ENCODE measurements at regions not wholly inside any gene's neighbourhood (a gene's known extent, or its start where the extent isn't known, plus 50 kb on each side); places are given as distances from the start of the nearest gene placed in this dataset.

DNA sequence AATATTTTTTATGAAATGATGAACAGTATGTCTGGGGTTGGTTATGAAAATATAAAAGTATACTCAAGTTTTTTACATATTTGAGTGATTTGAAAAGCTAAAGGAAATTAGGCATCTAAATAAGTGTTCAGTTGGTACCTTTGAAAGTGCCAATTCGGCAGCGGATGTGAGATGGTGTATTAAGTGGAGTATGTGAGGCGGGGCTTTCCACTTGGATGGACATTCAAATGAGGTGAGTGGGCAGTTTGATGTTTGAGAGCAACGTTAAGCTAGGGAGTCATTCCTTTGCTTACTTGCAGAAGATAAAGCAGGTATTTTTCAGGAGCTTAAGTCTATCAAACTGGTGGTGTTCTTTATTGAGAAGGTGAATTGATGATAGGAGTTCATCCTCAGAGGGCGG lies 189.0 kb upstream of the GOLIM4 start:
- TF ChIP-seq MEF2A (IDR thresholded peaks at IDR 0.05; ENCODE audit: borderline replicate concordance, low read depth) (no peak), NRF1 (IDR thresholded peaks at IDR 0.05; ENCODE audit: low read depth, low read length) (no peak), GABPA (IDR thresholded peaks at IDR 0.05; ENCODE audit: low read depth) (no peak), ELF1 (IDR thresholded peaks at IDR 0.05) (no peak), FOSL2 (IDR thresholded peaks at IDR 0.05; ENCODE audit: borderline replicate concordance, low read depth) (no peak)
- TF ChIP-seq, protein P1, sequence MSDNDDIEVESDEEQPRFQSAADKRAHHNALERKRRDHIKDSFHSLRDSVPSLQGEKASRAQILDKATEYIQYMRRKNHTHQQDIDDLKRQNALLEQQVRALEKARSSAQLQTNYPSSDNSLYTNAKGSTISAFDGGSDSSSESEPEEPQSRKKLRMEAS (IDR thresholded peaks at IDR 0.05; ENCODE audit: low read depth) = no peak
- no peak overlapping the region for H3K9ac ChIP-seq
- no peaks in the 10 kb centered on the region for H3K27me3 ChIP-seq (ENCODE audit: insufficient read depth)
- peaks cover 0 to 3% of the 10 kb centered on the region in 2 experiments; a peak in 2 of 4 replicates for H3K4me1 ChIP-seq (ENCODE audit: control insufficient read depth in 1 of 2, insufficient read depth in 2 of 2, low read depth in 1 of 2, low read length in 1 of 2)
- no peaks in the 10 kb centered on the region for H4K20me1 ChIP-seq (ENCODE audit: insufficient read depth)
- H3F3A ChIP-seq (replicated peaks; ENCODE audit: insufficient read depth) = no peaks in the 10 kb centered on the region
- no peak overlapping the region for H3K27ac ChIP-seq (ENCODE audit: low read depth in 2 of 2, low read length in 1 of 2)
- no peaks in the 10 kb centered on the region for H3K9me3 ChIP-seq
- WGBS (ENCODE audit: low lambda C conversion rate) = 57% methylated on average over 5 of the region's 5 CpGs
- no peaks in the 10 kb centered on the region for H3K9me2 ChIP-seq
- H3K36me3 ChIP-seq (replicated peaks in 1 of 2; ENCODE audit: control insufficient read depth in 1 of 2, insufficient read depth in 2 of 2, low read length in 1 of 2) = no peaks in the 10 kb centered on the region
- H3K4me3 ChIP-seq (ENCODE audit: low read depth in 2 of 2, low read length in 1 of 2) = no peak overlapping the region
- no peak overlapping the region for H3K4me2 ChIP-seq
- ChIA-PET POLR2A (no interaction called here), CTCF (interaction anchor here (1.9 kb wide), 1 partner anchor 562 kb away, joined by 4 read pairs; no protein-coding TSS in a partner anchor)
- no peaks in the 10 kb centered on the region for H3K79me2 ChIP-seq (ENCODE audit: insufficient read depth)
- DNase-seq = no peak
- H2AFZ ChIP-seq (ENCODE audit: low read depth) = no peak overlapping the region

- Histone ChIP-seq H3F3A (replicated peaks; ENCODE audit: insufficient read depth) (no peaks in the 10 kb centered on the region), H3K4me3 (ENCODE audit: low read depth in 2 of 2, low read length in 1 of 2) (no peak overlapping the region), H3K9me2 (no peaks in the 10 kb centered on the region), H3K4me2 (no peak overlapping the region), H3K9ac (no peak overlapping the region), H2AFZ (ENCODE audit: low read depth) (no peak overlapping the region), H3K4me1 (ENCODE audit: control insufficient read depth in 1 of 2, insufficient read depth in 2 of 2, low read depth in 1 of 2, low read length in 1 of 2) (no peaks in the 10 kb centered on the region), H3K9me3 (no peaks in the 10 kb centered on the region), H3K79me2 (ENCODE audit: insufficient read depth) (no peaks in the 10 kb centered on the region), H3K36me3 (replicated peaks in 1 of 2; ENCODE audit: control insufficient read depth in 1 of 2, insufficient read depth in 2 of 2, low read length in 1 of 2) (no peaks in the 10 kb centered on the region), H3K27ac (ENCODE audit: low read depth in 2 of 2, low read length in 1 of 2) (no peak overlapping the region), H3K27me3 (ENCODE audit: insufficient read depth) (no peaks in the 10 kb centered on the region), H4K20me1 (ENCODE audit: insufficient read depth) (no peaks in the 10 kb centered on the region)
- DNase-seq = no peak
- POLR2A ChIA-PET = no interaction called here
- TF ChIP-seq RFX5 (IDR thresholded peaks at IDR 0.05; ENCODE audit: low read length) (no peak), IRF3 (IDR thresholded peaks at IDR 0.05; ENCODE audit: low read depth, low read length) (no peak), GABPA (IDR thresholded peaks at IDR 0.05; ENCODE audit: low read depth) (no peak), GATA2 (CRISPR knock-in tag; IDR thresholded peaks at IDR 0.05) (no peak), RAD21 (IDR thresholded peaks at IDR 0.05; ENCODE audit: low read length) (no peak), SIN3A (IDR thresholded peaks at IDR 0.05; ENCODE audit: borderline replicate concordance, low read depth, low read length) (no peak)
- TF ChIP-seq, protein P2, sequence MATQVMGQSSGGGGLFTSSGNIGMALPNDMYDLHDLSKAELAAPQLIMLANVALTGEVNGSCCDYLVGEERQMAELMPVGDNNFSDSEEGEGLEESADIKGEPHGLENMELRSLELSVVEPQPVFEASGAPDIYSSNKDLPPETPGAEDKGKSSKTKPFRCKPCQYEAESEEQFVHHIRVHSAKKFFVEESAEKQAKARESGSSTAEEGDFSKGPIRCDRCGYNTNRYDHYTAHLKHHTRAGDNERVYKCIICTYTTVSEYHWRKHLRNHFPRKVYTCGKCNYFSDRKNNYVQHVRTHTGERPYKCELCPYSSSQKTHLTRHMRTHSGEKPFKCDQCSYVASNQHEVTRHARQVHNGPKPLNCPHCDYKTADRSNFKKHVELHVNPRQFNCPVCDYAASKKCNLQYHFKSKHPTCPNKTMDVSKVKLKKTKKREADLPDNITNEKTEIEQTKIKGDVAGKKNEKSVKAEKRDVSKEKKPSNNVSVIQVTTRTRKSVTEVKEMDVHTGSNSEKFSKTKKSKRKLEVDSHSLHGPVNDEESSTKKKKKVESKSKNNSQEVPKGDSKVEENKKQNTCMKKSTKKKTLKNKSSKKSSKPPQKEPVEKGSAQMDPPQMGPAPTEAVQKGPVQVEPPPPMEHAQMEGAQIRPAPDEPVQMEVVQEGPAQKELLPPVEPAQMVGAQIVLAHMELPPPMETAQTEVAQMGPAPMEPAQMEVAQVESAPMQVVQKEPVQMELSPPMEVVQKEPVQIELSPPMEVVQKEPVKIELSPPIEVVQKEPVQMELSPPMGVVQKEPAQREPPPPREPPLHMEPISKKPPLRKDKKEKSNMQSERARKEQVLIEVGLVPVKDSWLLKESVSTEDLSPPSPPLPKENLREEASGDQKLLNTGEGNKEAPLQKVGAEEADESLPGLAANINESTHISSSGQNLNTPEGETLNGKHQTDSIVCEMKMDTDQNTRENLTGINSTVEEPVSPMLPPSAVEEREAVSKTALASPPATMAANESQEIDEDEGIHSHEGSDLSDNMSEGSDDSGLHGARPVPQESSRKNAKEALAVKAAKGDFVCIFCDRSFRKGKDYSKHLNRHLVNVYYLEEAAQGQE (IDR thresholded peaks at IDR 0.05; ENCODE audit: low read depth, low read length) = no peak
- TF ChIP-seq, protein P1 (IDR thresholded peaks at IDR 0.05; ENCODE audit: low read depth) = no peak
- TF ChIP-seq, protein P3, sequence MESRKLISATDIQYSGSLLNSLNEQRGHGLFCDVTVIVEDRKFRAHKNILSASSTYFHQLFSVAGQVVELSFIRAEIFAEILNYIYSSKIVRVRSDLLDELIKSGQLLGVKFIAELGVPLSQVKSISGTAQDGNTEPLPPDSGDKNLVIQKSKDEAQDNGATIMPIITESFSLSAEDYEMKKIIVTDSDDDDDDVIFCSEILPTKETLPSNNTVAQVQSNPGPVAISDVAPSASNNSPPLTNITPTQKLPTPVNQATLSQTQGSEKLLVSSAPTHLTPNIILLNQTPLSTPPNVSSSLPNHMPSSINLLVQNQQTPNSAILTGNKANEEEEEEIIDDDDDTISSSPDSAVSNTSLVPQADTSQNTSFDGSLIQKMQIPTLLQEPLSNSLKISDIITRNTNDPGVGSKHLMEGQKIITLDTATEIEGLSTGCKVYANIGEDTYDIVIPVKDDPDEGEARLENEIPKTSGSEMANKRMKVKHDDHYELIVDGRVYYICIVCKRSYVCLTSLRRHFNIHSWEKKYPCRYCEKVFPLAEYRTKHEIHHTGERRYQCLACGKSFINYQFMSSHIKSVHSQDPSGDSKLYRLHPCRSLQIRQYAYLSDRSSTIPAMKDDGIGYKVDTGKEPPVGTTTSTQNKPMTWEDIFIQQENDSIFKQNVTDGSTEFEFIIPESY (IDR thresholded peaks at IDR 0.05; ENCODE audit: borderline replicate concordance, low read depth) = no peak
- 32% methylated on average over 3 of the region's 3 CpGs for WGBS (ENCODE audit: low lambda C conversion rate)
- CTCF ChIA-PET = no interaction called here
Observed at GRCh38 chr3:168275662-168276061, 179.9 kb upstream of the GOLIM4 start.

Measured in SK-N-SH (cell line).